Neural cell (in vitro differentiated cells): ENCODE measurements at regions not wholly inside any gene's neighbourhood (a gene's known extent, or its start where the extent isn't known, plus 50 kb on each side); places are given as distances from the start of the nearest gene placed in this dataset.

ENCODE experiments used
- H2AFZ ChIP-seq: fragments of 200-600, 300-800 bp; sonication (generic), shearing (Covaris generic); 2 replicates; pipeline ENCODE4 v1.6.0; 2014; ENCODE audit warnings: low read depth, mild to moderate bottlenecking, antibody characterized with exemption, low read length, moderate library complexity
- H3F3A ChIP-seq: fragments of 200-600 bp; shearing (Covaris generic); 2 replicates; pipeline ENCODE4 v1.6.1; 2016; ENCODE audit warnings: mild to moderate bottlenecking, moderate library complexity, mixed read lengths, antibody characterized with exemption, low read length; ENCODE audit not compliant: insufficient read depth, poor library complexity, severe bottlenecking
- H3K27ac ChIP-seq: fragments of 200-600, 300-800 bp; sonication (generic), shearing (Covaris generic); 2 replicates; pipeline ENCODE4 v1.5.1; 2014; ENCODE audit warnings: mild to moderate bottlenecking, low read length, moderate library complexity
- H3K27me3 ChIP-seq: fragments of 300-800, 200-600 bp; sonication (generic), shearing (Covaris generic); 2 replicates; pipeline ENCODE4 v1.6.0; 2014; ENCODE audit warnings: mild to moderate bottlenecking, low read depth, low read length, moderate library complexity; ENCODE audit not compliant: insufficient read depth
- H3K36me3 ChIP-seq: fragments of 300-800, 200-600 bp; sonication (generic), shearing (Covaris generic); 2 replicates; pipeline ENCODE4 v1.5.1; 2014; ENCODE audit warnings: mild to moderate bottlenecking, antibody characterized with exemption, low read length, moderate library complexity; ENCODE audit not compliant: insufficient read depth
- H3K4me2 ChIP-seq: fragments of 300-800, 200-600 bp; sonication (generic), shearing (Covaris generic); 2 replicates; pipeline ENCODE4 v1.6.0; 2014; ENCODE audit warnings: mild to moderate bottlenecking, low read length
- H3K4me3 ChIP-seq: fragments of 300-800, 200-600 bp; sonication (generic), shearing (Covaris generic); 2 replicates; pipeline ENCODE4 v1.5.1; 2014; ENCODE audit warnings: mild to moderate bottlenecking, low read length, moderate library complexity
- H3K79me2 ChIP-seq: fragments of 200-600 bp; shearing (Covaris generic); replicated peaks from 2 replicates; pipeline ENCODE4 v1.6.0; 2014; ENCODE audit warnings: mild to moderate bottlenecking, low read length, moderate library complexity; ENCODE audit not compliant: insufficient read depth
- H3K9ac ChIP-seq: fragments of 300-800, 200-600 bp; sonication (generic), shearing (Covaris generic); 2 replicates; pipeline ENCODE4 v1.6.1; 2016; ENCODE audit warnings: mild to moderate bottlenecking, low read length, mixed read lengths
- H3K9me2 ChIP-seq: fragments of 200-600 bp; shearing (Covaris generic); 2 replicates; pipeline ENCODE4 v1.6.1; 2016; ENCODE audit warnings: mild to moderate bottlenecking, low read length, mixed read lengths; ENCODE audit not compliant: insufficient read depth
- H3K9me3 ChIP-seq: fragments of 200-600, 300-800 bp; sonication (generic), shearing (Covaris generic); 2 replicates; pipeline ENCODE4 v1.6.1; 2016; ENCODE audit warnings: mild to moderate bottlenecking, mixed run types, low read length, moderate library complexity, mixed read lengths
- H4K20me1 ChIP-seq: fragments of 200-600 bp; shearing (Covaris generic); 2 replicates; pipeline ENCODE4 v1.6.1; 2016; ENCODE audit warnings: mild to moderate bottlenecking, mixed run types; ENCODE audit not compliant: insufficient read depth
- EP300 ChIP-seq: fragments of 450-650 bp; conservative IDR thresholded peaks from 2 replicates; pipeline ENCODE4 v1.6.1; 2014; ENCODE audit warnings: antibody characterized with exemption, mild to moderate bottlenecking, moderate library complexity; ENCODE audit not compliant: poor library complexity, severe bottlenecking
- EZH2 ChIP-seq: fragments of 200-600, 300-800 bp; shearing (Covaris generic), sonication (generic); IDR thresholded peaks from 2 replicates; pipeline ENCODE4 v1.6.1; 2014; ENCODE audit warnings: antibody characterized with exemption, low read length, borderline replicate concordance, mild to moderate bottlenecking; ENCODE audit not compliant: insufficient read depth, poor library complexity, severe bottlenecking
- MXI1 ChIP-seq: fragments of 450-650 bp; conservative IDR thresholded peaks from 2 replicates; pipeline ENCODE4 v1.6.1; 2014; ENCODE audit warnings: antibody characterized with exemption, mild to moderate bottlenecking; ENCODE audit not compliant: poor library complexity, severe bottlenecking
- POLR2AphosphoS5 ChIP-seq: IDR thresholded peaks from 2 replicates; pipeline ENCODE4 v1.6.1; 2012
- RAD21 ChIP-seq: fragments of 450-650 bp; conservative IDR thresholded peaks from 2 replicates; pipeline ENCODE4 v1.6.1; 2014; ENCODE audit warnings: antibody characterized with exemption, mild to moderate bottlenecking, moderate library complexity
- TAF1 ChIP-seq: IDR thresholded peaks from 2 replicates; pipeline ENCODE4 v1.6.1; 2012; ENCODE audit warnings: low read depth
- TF ChIP-seq, protein P1 (sequence below): IDR thresholded peaks from 2 replicates; pipeline ENCODE4 v1.6.1; 2012; ENCODE audit warnings: borderline replicate concordance
- TF ChIP-seq, protein P2 (sequence below): fragments of 450-650 bp; IDR thresholded peaks from 2 replicates; pipeline ENCODE4 v1.5.1; 2014; ENCODE audit warnings: antibody characterized with exemption, mild to moderate bottlenecking, moderate library complexity; ENCODE audit not compliant: poor library complexity, severe bottlenecking

DNA sequence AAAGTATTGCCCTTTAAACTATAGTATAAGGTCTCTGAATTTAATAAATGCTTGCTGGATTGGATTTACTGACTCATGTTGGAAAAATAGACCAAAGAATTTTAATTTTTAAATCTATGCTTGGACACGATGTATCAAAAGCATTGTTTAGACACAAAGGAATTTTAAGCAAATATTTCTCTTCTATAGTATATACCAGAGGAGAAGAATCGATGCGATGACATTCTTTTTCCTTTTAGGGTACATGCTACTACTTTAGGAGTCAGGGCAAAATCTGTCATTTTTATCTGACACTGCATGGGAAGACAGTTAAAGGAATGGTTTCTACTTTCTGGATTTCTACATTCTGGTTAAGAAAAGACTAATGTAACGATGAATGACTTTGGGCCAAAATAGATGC, 339.9 kb downstream of the BMPER start:
- Histone ChIP-seq H3K27ac (no peak overlapping the region), H3K4me2 (no peak overlapping the region), H2AFZ (no peak overlapping the region), H4K20me1 (no peaks in the 10 kb centered on the region), H3K9me3 (no peaks in the 10 kb centered on the region), H3K9ac (no peak overlapping the region), H3K27me3 (no peaks in the 10 kb centered on the region), H3F3A (no peaks in the 10 kb centered on the region), H3K79me2 (no peaks in the 10 kb centered on the region), H3K36me3 (no peaks in the 10 kb centered on the region), H3K4me3 (no peak overlapping the region), H3K9me2 (no peaks in the 10 kb centered on the region)
- TF ChIP-seq RAD21 (no peak), EP300 (no peak), MXI1 (no peak), POLR2AphosphoS5 (no peak), EZH2 (no peak)
- TF ChIP-seq, protein P1, sequence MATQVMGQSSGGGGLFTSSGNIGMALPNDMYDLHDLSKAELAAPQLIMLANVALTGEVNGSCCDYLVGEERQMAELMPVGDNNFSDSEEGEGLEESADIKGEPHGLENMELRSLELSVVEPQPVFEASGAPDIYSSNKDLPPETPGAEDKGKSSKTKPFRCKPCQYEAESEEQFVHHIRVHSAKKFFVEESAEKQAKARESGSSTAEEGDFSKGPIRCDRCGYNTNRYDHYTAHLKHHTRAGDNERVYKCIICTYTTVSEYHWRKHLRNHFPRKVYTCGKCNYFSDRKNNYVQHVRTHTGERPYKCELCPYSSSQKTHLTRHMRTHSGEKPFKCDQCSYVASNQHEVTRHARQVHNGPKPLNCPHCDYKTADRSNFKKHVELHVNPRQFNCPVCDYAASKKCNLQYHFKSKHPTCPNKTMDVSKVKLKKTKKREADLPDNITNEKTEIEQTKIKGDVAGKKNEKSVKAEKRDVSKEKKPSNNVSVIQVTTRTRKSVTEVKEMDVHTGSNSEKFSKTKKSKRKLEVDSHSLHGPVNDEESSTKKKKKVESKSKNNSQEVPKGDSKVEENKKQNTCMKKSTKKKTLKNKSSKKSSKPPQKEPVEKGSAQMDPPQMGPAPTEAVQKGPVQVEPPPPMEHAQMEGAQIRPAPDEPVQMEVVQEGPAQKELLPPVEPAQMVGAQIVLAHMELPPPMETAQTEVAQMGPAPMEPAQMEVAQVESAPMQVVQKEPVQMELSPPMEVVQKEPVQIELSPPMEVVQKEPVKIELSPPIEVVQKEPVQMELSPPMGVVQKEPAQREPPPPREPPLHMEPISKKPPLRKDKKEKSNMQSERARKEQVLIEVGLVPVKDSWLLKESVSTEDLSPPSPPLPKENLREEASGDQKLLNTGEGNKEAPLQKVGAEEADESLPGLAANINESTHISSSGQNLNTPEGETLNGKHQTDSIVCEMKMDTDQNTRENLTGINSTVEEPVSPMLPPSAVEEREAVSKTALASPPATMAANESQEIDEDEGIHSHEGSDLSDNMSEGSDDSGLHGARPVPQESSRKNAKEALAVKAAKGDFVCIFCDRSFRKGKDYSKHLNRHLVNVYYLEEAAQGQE, result no peak
- TF ChIP-seq, protein P2, sequence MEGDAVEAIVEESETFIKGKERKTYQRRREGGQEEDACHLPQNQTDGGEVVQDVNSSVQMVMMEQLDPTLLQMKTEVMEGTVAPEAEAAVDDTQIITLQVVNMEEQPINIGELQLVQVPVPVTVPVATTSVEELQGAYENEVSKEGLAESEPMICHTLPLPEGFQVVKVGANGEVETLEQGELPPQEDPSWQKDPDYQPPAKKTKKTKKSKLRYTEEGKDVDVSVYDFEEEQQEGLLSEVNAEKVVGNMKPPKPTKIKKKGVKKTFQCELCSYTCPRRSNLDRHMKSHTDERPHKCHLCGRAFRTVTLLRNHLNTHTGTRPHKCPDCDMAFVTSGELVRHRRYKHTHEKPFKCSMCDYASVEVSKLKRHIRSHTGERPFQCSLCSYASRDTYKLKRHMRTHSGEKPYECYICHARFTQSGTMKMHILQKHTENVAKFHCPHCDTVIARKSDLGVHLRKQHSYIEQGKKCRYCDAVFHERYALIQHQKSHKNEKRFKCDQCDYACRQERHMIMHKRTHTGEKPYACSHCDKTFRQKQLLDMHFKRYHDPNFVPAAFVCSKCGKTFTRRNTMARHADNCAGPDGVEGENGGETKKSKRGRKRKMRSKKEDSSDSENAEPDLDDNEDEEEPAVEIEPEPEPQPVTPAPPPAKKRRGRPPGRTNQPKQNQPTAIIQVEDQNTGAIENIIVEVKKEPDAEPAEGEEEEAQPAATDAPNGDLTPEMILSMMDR, result no peak

DNA sequence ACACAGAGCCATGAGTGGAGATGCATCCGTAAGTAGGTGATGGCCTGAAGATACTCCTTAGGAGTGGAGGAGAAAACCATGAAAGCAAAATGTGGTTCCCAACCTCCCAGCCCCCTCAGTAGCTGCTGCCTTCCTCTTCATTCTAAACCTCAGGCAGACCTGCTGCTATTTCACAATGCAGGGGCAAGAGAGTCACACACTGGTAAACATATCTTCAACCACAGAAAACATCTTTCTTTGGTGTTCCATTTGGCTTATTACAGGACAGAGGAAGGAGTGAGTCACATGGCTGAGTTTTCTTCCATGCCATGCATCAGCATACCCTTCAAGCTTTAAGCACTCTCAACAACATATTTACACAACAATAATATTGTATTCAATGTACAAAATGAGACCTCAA, 342.1 kb downstream of the BMPER start:
- TF ChIP-seq MXI1, result no peak
- no peak for TF ChIP-seq EZH2
- no peak for TF ChIP-seq RAD21
- no peak for TF ChIP-seq TAF1
- TF ChIP-seq, protein P2, result no peak
- TF ChIP-seq EP300, result no peak
- no peak for TF ChIP-seq POLR2AphosphoS5
- no peaks in the 10 kb centered on the region for H3K27me3 ChIP-seq
- no peaks in the 10 kb centered on the region for H3K9me3 ChIP-seq
- no peak overlapping the region for H2AFZ ChIP-seq
- no peaks in the 10 kb centered on the region for H3K79me2 ChIP-seq
- no peaks in the 10 kb centered on the region for H3F3A ChIP-seq
- H3K27ac ChIP-seq, result no peak overlapping the region
- H3K4me3 ChIP-seq, result no peak overlapping the region
- no peak overlapping the region for H3K9ac ChIP-seq
- no peaks in the 10 kb centered on the region for H3K9me2 ChIP-seq
- no peaks in the 10 kb centered on the region for H3K36me3 ChIP-seq
- no peak overlapping the region for H3K4me2 ChIP-seq
- no peaks in the 10 kb centered on the region for H4K20me1 ChIP-seq
